UCSD-AML1 (cell line): ENCODE measurements at regions not wholly inside any gene's neighbourhood (a gene's known extent, or its start where the extent isn't known, plus 50 kb on each side); places are given as distances from the start of the nearest gene placed in this dataset.

ENCODE experiments used
- DNase-seq: peaks from one replicate; lab custom pipeline; 2025; ENCODE audit not compliant: unreplicated experiment; lab: John Stamatoyannopoulos, UW

GRCh38 chrX:806586-806985 lies 176.0 kb downstream of the SHOX start:
- no peak for DNase-seq

GRCh38 chrX:805988-806387 lies 175.4 kb downstream of the SHOX start:
- DNase-seq: no peak

DNA sequence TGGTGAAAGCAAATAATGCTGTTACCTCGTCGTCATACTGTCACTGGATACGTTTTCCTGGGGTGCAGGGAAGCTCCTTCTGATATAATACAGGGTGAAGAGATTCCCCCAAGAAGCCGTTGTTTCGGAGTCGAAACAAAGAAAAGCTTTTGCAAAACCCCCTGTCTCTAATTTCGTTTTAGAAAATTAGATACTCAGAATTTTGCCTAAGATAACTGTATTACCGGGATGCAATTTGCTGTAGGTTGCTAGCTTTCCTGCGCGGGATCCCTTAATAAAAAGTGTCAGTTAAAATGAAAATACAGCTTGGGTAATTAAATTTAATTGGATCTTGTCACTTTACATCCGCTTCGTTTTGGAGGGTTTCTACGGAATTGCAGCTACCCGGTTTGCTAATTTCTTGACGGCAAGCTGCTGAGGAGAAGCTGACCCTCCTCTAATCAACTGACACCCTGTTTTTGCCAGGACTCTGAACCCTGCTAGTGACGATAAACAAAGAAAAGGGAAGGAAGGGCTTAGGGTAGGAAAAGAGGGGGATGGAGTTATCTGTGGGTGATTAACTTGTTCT lies 174.6 kb downstream of the SHOX start:
- DNase-seq: no peak

DNA sequence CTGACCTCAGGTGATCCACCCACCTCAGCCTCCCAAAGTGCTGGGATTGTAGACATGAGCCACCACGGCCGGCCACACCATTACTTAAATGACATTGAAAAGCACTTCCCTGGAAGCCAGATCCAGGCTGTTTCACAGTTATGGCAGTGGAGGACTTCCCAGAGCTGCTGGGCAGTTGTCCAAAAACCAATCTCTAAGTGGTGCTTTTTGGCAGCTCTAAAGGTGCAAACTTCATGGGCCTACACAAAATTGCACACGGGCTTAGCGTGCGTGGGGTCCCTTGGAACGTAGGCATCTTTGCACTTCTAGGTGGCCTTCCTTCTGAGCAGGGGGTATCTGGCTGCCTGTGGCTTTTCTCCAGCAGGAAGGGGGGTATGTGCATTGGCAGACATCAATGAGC lies 172.3 kb downstream of the SHOX start:
- DNase-seq: no peak

GRCh38 chrX:799808-800207 lies 169.2 kb downstream of the SHOX start:
- no peak for DNase-seq

- no peak for DNase-seq
Measured at GRCh38 chrX:794311-794710, 163.7 kb downstream of the SHOX start.

GRCh38 chrX:793216-793770 lies 162.7 kb downstream of the SHOX start:
- no peak for DNase-seq

DNA sequence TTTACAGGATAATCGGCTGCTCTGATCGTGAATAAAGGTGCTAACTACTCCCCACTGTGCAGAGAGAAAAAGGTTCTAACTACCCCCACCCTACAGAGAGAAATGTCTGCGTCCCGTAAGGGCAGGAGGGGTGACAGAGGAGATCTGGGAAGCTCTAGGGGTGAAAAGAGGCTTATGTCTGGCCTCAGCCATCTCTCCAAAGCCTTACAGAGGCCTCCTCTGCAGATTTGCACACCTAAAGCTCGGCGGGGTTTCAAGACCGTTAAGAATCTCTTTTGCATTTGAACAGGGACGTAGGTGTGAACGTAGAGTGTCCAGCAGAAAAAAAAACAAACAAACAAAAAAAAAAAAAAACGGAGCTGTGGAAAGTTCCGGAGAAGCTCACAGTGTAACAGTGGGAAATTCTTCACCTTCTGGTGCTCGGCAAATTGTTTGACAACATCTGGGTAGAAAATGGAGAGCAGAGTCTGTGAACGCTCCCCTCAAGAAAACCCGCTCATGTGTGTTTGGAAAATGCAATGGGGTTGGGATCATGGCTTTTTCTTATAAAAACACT lies 161.0 kb downstream of the SHOX start:
- no peak for DNase-seq

GRCh38 chrX:790783-791360 lies 160.3 kb downstream of the SHOX start:
- DNase-seq: no peak

DNA sequence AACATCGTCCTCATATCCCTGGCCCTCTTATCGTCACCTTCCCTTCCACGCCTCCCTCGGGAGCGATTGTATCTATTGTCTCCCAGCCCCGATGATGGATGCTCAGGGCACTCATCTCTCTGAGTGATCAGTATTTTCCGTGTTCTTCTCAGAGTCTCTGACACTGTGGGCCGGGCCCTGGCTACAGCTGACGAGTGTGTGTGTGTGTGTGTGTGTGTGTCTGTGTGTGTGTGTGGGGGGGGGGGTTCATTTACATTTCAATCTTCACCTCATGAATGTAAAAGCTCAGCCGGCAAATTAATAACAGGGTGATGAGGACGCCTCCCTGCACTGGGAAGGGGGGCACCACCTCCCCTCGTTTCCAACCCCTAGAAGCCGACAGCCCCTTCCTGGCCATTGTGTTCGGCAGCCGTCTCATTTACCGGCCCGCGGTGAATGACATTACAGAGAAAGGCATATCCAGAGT lies 159.5 kb downstream of the SHOX start:
- no peak for DNase-seq

GRCh38 chrX:789096-789495 lies 158.5 kb downstream of the SHOX start:
- no peak for DNase-seq

GRCh38 chrX:786441-786881 lies 155.9 kb downstream of the SHOX start:
- DNase-seq: no peak

DNA sequence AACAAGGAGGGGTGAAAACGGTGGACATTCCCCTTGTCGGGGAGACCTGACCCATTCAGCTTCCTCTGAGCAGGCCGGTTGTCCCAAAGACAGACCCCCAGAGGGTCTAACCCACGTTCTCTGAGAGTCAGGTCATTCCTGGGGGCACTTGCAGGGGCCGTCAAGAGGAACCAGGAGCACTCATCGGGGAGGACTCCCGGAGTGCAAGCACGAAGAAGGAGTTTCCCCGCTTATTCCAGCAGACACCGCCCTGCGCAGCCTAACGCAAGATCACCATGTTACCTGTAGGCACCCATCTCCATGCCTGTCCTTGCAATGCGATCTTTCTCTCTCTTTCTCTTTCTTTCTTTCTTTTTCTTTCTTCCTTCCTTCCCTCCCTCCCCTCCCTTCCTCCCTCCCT lies 154.2 kb downstream of the SHOX start:
- DNase-seq: no peak

- DNase-seq: no peak
Measured at GRCh38 chrX:781224-782204, 150.9 kb downstream of the SHOX start.

- DNase-seq: no peak
Measured at GRCh38 chrX:776529-777230, 146.1 kb downstream of the SHOX start.

- DNase-seq: no peak
Measured at GRCh38 chrX:776061-776460, 145.5 kb downstream of the SHOX start.

GRCh38 chrX:774536-774935 lies 143.9 kb downstream of the SHOX start:
- no peak for DNase-seq

DNA sequence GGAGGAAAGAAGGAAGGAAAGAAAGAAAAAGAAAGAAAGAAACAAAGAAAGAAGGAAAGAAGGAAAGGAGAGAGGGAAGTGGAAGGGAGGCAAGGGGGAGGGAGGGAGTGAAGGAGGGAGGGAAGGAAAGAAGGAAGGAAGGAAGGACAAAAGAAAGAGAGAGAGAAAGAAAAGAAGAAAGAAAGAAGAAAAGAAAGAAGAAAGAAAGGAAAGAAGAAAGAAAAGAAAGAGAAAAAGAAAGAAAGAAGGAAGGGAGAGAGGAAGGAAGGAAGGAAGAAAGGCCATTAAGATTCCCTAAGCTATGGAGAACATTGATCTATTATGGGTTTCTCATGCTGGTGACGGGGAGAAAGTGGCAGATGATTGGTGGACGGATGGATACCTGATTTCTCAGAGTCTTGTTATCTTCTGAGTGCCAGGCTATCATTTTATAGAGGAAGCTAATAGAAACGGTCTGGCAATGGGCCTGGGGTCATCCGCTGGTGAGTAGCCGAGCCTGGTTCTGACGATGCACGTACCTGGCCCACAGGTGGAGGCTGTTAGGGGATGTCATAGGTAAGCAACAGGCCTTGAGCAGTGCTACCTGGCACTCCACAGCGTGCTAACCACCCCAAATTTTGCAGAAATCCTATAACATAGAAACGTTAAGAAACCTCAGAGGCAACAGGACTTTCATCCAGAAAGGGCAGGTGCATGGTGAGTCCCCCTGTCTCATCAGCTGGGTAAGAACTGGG lies 142.9 kb downstream of the SHOX start:
- no peak for DNase-seq

- no peak for DNase-seq
Measured at GRCh38 chrX:771536-771935, 140.9 kb downstream of the SHOX start.

GRCh38 chrX:769796-770195 lies 139.2 kb downstream of the SHOX start:
- no peak for DNase-seq
